Suprapubic skin (tissue), 3 donors: ENCODE measurements at regions not wholly inside any gene's neighbourhood (a gene's known extent, or its start where the extent isn't known, plus 50 kb on each side); places are given as distances from the start of the nearest gene placed in this dataset.

Experiments used
- EP300 ChIP-seq: sonication (generic); formaldehyde crosslinking; IDR thresholded peaks from one replicate; pipeline ENCODE4 v1.6.1; 2017; ENCODE audit warnings: antibody characterized with exemption
- POLR2A ChIP-seq, 2 donors: fragments of 450-650 bp; IDR thresholded peaks; one replicate each; pipeline ENCODE4 v1.6.1; 2017; ENCODE audit warnings: antibody characterized with exemption in 2 of 2, mild to moderate bottlenecking in 2 of 2, moderate library complexity in 2 of 2
- TF ChIP-seq, protein P1 (sequence below), 2 donors: fragments of 200-600 bp in 1 of 2; fragments of 450-650 bp in 1 of 2; sonication (generic) in 1 of 2; IDR thresholded peaks; one replicate each; pipeline ENCODE4 v1.5.1; 2016 to 2019; ENCODE audit warnings: antibody characterized with exemption in 2 of 2, mild to moderate bottlenecking in 1 of 2, moderate library complexity in 1 of 2

DNA sequence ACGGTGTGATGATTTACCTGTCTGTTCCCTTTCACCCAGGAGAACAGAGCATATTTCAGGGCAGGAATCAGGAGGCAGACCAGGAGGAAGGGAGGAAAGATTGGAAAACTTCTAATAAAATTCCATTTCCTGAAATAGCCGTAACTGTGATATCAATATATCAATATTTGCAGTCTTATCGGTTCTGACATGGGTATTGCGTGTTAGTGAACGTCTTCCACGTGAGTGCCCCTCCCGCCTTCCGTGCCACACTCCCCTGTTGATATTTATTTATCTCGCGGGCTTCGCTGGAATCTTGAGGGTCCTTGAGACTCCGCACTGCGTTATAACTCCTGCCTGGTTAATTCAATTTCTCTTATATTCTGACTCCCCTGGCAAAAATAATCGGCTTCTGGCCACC is 1160.4 kb downstream of the BRD1 start:
- TF ChIP-seq, protein P1, sequence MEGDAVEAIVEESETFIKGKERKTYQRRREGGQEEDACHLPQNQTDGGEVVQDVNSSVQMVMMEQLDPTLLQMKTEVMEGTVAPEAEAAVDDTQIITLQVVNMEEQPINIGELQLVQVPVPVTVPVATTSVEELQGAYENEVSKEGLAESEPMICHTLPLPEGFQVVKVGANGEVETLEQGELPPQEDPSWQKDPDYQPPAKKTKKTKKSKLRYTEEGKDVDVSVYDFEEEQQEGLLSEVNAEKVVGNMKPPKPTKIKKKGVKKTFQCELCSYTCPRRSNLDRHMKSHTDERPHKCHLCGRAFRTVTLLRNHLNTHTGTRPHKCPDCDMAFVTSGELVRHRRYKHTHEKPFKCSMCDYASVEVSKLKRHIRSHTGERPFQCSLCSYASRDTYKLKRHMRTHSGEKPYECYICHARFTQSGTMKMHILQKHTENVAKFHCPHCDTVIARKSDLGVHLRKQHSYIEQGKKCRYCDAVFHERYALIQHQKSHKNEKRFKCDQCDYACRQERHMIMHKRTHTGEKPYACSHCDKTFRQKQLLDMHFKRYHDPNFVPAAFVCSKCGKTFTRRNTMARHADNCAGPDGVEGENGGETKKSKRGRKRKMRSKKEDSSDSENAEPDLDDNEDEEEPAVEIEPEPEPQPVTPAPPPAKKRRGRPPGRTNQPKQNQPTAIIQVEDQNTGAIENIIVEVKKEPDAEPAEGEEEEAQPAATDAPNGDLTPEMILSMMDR (IDR thresholded peaks at IDR 0.05): no peak
- TF ChIP-seq EP300 (no peak), POLR2A (IDR thresholded peaks at IDR 0.05) (no peak)
